Activated CD4-positive, alpha-beta T cell treated with anti-CD3 and anti-CD28 coated beads for 48 hours (primary cell): ENCODE measurements at regions not wholly inside any gene's neighbourhood (a gene's known extent, or its start where the extent isn't known, plus 50 kb on each side); places are given as distances from the start of the nearest gene placed in this dataset.

Experiments
- DNase-seq: peaks from one replicate; pipeline ENCODE4 v3.0.0-alpha.2; 2020

DNA sequence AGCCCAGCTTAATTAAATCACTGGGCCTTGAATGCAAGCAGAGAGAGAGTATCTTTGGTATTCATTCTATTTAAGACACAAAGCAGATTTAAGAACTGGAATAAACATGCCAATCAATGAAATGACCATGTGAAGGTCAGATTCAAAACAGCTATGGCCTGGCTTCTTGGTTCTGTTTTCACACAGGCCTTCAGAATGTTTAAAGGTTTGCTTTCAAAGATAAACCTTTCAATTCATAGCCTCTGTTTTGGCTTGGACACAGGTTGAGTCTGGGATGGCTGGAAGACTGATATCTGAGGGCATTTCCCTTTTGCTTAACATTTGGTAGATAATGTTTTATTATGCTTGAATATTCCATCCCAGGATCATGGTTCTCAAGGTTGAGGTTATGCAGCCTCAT is 244.4 kb upstream of the KBTBD8 start:
- DNase-seq: no peak

DNA sequence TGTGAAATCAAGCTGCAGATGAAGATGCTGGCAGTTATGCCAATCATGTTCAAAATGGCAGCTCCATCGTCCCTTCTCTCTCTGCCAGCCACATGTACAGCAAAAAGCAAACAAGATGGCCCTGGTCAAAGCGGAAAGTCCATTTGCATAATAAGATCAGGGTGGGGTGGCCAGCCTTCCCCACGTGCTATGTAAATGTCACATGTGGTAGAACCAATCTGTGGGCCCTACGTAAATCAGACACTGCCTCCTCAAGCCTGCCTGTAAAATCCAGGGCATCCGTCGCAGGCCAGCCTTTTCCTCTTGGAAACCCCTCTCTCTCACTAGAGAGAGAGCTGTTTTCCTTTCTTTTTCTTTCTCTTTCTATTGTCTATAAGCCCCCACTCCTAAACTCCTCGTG is 243.5 kb upstream of the KBTBD8 start:
- no peak for DNase-seq

DNA sequence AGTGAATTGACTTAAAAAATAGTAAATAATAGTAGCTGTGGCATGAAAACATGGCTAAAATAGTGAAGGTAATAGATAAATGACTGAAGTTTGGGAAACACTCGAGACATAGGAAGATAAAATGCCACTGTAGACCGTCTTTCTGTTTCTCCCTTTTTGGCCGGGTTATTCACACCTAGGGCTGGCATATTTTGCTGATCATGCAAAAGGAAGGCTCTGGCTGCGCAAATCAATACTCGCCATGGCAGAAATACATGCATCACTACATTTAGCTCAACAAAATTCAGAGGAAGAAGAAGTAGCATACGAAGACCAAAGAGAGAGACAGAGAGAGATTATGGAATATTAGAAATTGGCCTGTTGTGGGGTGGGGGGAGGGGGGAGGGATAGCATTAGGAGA is 242.2 kb upstream of the KBTBD8 start:
- DNase-seq: no peak

DNA sequence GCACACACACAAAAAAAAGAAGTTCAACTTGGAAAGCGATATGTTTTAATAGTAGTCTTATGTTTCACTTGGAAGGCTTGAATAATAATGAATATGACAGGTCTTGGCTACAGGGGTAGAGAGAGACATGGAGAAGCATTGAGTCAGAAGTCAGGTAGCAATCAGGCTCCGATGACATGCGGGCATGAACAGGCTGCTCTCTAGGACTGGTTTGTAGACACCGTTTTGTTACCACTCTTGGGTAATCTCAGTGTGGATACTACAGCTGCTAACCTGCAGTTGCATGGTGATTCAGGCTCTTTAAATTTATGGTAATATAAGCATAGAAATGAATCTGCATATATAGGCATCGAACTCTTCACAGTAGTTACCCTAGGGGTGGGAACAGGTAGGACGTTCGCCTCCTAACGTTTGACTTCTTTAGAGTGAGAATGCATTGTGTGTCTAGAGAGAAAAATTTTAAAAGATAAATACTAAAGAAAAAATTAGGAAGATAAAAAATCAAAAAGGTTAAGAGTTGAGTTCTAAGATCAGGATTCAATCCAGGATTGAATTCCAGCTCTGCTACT is 241.6 kb upstream of the KBTBD8 start:
- no peak for DNase-seq

DNA sequence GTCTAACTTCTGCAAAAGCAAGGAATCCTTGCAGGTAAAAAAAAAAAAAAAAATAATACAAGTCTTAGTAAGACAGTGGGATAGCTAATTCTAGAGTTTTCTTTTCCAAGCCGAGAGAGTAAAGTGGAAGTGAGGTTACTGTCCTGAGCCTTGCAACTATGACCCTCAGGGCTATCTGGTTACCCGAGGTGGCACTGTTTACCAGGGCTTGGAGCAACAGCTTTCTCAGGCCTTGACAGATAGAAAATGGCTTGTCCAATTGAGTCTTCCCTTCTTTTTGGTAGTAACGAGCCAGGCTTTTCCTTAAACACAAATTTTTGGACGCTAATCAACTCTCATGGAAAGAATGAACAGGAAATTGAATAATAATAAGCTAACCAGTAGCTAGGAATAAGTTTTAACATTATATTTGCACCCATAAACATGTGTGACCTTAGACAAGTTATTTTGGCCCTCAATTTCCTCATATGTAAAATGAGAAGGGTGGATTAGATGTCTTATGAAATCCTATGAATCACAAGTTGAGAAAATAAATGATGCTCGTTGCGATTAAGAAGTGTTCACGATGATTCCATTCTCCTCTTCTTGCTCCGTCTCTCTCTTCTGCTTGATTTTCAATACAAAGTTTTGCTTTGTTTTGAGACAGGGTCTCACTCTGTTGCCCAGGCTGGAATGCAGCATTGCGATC is 236.9 kb upstream of the KBTBD8 start:
- DNase-seq: no peak

DNA sequence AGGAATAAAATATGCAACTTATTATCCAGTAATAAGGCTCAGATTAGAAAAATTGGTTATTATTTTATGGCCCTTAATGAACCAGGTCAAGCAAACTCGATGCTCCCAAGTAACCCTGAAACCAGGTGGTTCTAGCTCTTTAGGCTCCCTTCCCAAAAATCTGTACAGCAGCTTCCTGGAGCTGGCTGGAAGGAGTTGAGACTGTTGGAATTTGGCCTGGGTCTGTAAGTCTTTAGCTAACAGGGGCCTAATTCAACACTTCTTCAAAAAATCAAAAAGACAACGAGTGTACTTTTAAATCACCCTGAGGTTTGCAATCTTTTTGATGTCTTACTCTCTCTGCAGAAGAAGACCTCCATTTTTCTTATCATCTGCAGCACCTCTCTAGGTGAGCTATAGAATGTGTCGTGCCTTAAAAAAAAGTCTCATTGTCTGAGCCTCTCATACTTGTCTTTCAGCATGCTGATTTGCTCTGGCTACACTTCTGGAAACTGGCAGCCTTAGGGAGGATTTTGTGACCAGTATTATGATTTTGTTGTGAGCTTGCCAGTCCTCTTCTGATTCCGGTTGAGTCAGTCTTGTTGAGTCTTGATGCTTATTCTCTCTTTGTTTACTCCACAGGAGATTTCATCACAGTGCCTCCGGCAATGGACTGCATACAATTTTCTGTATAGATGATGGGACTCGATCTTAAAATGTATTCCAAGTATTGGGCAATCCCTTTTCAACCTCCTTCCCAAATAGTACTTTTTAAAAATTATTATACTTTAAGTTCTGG is 235.0 kb upstream of the KBTBD8 start:
- no peak for DNase-seq

DNA sequence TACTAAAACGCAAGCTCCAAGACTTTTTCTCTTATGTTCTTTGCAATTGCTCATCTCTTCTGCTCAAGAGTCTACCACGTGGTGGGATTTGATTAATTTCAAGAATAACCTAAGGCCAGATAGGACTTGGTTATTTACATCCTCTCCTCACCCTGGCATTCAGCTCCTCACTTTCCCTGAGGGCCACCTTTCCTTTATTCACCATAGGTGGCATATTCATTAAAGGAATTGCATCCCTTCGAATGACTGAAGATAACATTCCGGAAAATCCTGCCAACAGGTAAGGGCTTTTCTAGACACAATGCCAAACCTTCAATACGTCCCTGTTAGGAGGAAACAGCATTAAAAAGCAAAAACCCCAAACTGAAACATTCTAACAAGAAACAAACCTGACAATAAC is 220.0 kb upstream of the KBTBD8 start:
- no peak for DNase-seq

DNA sequence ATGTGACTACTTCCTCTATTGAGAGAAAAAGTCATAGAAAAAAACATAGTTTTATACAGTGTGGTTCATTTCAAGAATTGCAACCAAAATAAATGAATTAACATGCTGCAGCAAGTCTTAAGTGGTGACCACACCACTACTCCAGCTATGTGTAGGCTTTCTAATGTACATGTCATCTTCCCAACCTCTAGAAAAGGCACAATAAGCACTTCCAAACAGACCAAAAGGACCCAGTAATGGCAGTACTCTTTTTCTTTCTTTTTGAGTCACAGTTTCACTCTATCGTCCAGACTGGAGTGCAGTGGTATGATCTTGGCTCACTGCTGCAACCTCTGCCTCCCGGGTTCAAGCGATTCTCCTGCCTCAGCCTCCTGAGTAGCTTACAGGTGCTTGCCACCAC is 219.3 kb upstream of the KBTBD8 start:
- DNase-seq: no peak

DNA sequence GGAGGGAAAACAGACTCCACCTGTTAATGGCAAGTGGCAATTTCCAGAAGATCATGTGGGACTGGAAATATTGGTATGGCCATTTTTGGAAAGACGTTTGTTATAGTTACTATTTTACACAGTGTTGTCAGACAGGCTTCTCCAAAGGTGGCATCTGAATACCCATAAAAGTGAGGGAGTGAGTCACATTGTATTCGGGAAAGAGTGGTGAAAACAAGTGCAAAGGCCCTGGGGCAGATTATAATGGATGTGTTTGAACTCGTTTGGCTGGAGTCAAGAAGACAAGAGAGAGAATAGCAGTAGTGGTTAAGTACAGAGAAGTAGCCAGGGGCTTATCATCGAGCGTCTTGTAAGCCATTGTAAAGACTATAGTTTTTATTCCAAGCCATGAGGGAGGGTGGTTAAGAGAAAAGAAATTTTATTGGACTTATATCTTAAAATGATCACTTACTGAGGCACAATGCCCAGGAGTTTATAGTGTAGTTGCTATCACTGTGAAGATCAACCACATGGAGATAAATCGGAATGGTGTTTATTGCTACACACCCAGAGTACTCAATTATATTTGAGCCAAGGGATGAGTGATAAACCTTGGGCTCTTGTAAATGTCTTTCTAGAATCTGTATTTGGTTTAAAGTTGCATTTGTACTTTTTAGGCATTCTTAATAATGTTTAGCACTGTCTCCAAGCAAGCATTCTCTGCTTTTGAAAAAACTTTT is 212.8 kb upstream of the KBTBD8 start:
- DNase-seq: no peak

DNA sequence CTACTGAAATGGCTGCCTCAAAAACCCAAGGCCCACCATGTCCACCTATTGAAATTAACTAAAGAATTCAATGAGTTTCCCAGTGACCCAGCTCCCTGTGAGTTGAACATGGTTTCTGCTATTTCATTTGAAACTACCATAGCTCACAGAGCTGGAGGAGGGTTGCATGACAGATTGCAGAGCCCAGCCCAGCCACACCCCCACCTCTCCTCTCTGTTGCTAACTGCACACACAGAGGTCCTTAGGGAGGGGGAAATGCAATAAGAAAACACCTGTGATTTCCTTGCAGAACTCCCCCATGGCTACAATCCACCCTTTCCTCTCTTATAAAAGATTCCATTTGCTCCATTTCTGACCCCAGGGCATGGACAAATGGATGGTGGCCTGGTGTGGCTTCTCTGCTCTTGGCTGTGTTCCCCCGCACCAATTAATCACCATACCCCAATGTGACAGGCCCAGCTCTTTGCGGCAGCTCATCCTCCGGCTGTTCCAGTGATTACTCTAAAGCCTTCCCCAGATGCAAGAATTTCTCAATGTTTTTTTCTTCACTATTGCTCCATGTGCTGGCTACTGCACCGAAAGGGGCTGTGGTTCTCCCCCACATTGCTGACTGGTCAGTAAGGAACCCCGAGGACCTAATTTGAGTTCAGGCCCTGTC is 208.4 kb upstream of the KBTBD8 start:
- no peak for DNase-seq

DNA sequence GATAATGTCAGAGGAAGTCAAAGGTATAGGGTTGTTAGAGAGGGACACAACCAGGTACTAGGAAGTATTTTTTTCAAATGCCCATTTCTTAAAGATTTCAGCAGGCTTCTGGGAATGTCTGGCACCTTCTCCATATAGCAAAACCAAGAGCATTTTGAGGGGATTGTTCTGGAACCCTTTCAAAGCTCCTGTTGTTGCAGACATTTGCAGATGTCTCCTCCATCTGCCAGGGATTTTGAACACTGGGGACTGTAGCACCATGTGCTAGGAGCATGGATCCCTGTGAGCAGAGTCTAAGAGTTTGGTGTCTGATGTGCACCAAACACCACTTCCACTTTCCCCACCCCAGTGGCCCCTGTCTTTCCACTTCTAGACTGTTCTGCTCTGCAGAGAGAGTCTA is 206.0 kb upstream of the KBTBD8 start:
- DNase-seq: no peak

DNA sequence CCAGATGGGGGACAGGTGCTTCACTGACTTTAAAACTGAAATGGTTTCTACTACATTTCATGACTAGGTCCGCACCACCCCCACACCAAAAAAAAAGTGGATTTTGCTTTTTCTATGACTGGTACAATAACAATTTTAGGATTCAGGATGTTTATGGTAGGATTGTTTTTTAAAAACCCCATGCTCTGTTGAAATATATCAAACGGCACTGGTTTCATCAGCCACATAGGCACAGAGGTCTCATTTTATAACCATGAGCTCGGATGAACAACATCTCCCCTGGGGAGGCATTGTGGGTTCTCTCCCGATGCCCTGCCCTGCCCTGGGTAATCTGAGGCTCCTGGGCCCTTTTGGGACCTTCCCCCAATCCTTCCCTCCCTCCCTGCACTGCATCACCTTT is 202.7 kb upstream of the KBTBD8 start:
- DNase-seq: no peak

DNA sequence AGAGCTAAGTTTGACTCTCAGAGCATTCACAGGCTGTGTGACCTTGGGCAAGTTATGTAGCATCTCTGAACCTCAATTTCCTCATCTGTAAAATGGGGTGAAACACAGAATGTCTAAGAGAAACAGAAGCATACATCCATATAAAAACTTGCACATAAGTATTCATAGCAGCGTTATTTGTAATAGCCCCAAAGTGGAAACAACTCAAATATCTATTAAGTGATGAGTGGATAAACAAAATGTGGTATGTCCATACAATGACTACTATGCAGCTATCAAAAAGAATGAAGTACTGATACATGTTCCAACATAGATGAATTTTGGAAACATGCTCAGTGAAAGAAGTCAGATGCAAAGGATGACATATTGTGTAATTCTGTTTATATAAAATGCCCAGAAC is 201.8 kb upstream of the KBTBD8 start:
- no peak for DNase-seq

DNA sequence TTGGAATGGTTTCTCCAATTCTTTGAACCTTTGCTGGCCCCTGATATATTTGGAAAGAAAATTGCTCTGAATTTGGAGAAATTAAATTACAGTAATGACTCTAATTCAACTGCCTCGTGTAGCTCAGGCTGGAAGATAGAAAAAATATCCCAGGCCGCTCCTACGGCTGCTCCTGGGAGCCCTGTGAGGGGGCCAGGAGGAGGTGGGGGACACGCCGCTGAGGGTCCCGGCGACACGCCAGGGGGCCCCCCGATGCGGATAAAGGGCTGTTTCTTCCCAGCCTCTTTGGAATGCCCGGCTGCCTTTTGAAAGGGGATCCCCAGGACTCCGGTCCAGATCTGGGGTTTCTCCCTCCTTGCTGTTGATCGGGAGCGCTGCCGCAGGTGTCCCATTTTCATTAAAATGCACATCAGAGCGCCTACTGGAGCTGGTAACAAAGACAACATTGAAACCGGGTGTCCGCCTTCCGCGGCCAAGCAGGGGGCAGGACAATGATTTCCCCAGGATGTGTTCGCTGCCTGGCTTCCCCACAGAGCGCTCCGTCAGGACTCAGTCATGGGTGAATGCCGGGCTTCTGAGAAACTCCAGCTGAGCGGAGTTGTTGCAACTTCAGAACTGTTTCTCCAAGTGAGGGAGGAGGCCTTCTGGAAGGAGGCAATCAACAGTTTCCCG is 200.1 kb upstream of the KBTBD8 start:
- DNase-seq: no peak

DNA sequence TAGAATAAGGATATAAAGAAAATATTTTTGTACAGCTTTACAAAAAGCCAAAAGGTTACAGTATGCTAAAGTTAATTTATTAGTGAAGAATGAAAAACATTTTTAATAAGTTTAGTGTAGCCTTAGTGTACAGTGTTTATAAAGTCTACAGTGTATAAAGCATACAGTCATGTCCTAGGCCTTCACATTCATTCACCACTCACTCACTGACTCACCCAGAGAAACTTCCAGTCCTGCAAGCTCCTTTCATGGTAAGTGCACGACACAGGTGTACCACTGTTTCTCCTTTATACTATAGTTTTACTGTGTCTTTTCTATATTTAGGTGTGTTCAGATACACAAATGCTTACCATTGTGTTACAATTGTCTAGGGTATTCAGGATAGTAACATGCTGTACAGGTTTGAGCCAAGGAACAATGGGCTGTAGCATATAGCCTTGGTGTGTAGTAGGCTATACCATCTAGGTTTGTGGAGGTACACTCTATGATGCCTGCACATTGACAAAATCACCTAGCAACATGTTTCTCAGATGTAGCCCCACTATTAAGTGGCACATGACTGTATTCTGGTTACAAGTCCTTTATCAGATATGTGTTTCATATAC is 197.1 kb upstream of the KBTBD8 start:
- no peak for DNase-seq

DNA sequence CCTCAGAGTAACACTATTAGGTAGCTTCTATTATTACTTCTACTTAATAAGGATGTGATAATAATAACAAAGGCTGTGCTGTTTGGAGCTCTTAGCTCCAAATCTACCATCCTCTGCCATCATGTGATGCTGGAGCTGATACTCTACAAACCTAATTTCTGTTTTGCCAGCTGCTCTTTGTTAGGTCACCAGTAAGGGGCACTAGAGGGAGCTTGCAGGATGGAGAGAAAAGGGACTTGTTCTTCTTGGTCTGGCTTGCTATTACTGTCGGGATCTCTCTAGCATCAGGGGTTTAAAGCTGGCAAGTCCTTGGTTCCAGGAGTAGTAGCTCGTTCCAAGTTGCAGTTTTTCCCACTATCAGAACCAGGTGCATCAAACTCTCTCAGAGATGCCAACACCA is 194.9 kb upstream of the KBTBD8 start:
- no peak for DNase-seq

DNA sequence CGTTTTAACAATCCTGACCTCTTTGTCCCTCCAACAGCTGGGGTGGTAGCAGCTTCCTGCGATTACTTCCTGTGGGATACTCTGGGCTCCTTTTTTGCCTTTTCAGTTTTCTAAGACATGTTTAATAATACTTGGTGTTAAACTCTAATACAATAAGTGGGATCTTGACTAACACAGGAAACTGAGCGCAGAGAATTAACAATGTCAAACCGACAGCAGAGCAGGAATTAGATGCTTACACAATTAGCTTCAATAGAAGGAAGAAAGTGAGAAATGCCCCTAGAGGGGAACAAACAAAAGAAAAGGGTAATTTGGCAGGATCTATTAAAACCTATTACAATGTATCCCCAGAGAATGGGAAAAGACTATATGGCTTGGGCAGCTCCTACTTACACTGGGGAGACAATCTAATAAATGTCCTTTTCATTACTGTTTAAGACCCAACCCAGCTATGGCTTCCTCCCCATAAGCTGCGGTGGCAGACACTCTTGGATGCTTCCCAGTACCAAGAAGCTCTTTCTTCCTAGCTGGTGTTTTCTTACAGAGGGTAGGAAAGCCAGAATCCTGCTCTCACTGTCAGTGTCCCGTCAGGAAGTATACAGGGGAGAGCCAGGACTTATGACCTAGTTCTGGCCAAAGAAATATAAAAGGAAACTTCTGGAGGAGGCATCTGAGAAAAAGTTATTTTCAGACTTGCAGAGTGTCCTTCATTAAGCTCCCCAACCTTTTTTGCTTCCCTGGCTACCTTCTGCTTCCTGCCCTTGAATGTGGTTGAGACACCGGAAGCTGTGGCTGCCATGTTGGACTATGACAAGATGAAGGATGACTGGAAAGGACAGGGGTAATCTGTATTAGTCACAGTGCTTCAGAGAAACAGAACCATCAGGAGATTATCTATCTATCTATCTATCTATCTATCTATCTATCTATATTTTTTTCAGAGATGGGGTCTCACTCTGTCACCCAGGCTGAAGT is 194.1 kb upstream of the KBTBD8 start:
- peak; percentile 5 for DNase-seq

DNA sequence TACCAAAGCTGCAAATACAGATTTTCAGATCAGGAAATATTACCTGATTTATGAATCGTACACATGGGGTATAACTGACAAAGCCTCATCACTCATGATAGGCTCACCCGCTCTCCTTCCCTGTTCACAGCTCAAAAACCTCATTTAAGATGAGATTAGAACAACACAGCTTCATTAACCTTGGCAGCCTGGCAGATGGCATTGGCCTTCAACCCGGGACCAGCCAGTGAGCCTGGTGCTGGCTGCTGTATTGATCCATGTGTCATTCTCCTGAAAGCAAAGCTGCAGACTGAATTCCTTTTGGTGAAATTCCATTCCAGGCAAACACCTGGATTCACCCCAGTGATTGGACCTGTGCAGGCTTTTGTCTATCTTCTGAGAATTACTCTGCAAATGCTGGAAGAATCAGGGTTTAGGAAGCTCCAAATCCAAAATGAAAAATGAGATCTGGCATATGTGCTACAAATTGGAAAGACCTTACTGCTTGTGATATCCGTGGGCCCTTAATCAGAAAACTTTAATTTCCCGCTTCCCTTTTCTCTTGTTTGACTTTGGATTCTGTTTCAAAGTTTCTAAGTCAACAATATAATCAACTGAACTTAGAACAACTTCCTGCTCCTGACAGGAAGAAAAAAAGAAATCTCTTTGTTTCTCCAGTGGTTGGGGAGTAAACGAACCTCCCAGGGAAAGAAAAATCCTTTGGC is 189.1 kb upstream of the KBTBD8 start:
- no peak for DNase-seq

DNA sequence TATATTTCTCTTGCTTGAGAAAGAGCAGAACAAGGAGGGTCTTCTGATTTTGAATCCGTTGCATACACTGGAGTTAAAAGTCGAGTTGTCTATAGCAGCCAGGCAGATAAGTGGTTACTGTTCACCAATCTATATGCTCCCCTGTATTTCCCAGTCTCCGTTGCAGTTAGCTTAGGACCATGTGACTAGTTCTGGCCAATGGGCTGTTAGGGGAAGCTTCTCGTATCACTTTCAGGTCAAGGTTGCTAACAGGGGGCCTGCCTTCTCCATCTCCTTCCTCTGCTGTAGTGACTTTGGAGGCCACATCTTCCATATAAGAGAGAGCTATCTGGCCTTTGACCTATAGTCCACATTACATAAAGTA is 188.5 kb upstream of the KBTBD8 start:
- DNase-seq: peak; percentile 5

DNA sequence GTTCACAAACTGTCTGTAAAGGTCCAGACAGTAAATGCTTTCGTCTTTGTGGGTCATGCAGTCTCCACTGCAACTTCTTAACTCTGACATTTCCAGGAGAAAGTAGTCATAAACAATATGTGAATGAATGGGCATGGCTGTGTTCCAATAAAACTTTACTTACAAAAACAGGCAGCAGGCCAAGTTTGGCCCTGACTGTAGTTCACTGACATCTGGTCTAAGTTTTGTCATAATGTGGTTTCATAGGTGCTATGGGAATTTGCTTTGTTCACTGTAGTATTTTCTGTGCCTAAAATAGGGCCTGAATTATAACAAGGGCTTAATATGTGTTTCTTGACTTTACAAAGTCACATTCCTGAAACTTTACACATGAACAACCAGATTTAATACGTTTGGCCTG is 186.0 kb upstream of the KBTBD8 start:
- no peak for DNase-seq
